ENCODE measurements at regions not wholly inside any gene's neighbourhood (a gene's known extent, or its start where the extent isn't known, plus 50 kb on each side); places are given as distances from the start of the nearest gene placed in this dataset.
A peak's percentile ranks its signal among the peaks of the same experiment; 100 is the strongest.

- TF ChIP-seq SPI1 (IDR thresholded peaks at IDR 0.05; ENCODE audit: borderline replicate concordance, low read depth): no peak
- no peak for TF ChIP-seq CTCF (IDR thresholded peaks at IDR 0.05; ENCODE audit: insufficient read depth, low read length)
- no peak for TF ChIP-seq GABPA (IDR thresholded peaks at IDR 0.05; ENCODE audit: low read depth)
- Histone ChIP-seq H3K27ac (replicated peaks) (no peak overlapping the region), H3K27me3 (ENCODE audit: insufficient read depth, poor library complexity, severe bottlenecking) (no peaks in the 10 kb centered on the region), H3K4me3 (replicated peaks; ENCODE audit: insufficient read depth, low read length) (no peak overlapping the region)
- DNase-seq (ENCODE audit: low read depth in 1 of 2, low spot score in 1 of 2): peak in 1 of 2 experiments; percentile 22
These were observed 68.9 kb upstream of the NCOR2 start for GRCh38 chr12:124636138-124636978.

- Histone ChIP-seq H3K27ac (replicated peaks) (no peak overlapping the region), H3K4me3 (replicated peaks; ENCODE audit: insufficient read depth, low read length) (no peak overlapping the region), H3K27me3 (ENCODE audit: insufficient read depth, poor library complexity, severe bottlenecking) (no peaks in the 10 kb centered on the region)
- no peak for DNase-seq (ENCODE audit: low read depth in 1 of 2, low spot score in 1 of 2)
- no peak for TF ChIP-seq REST (IDR thresholded peaks at IDR 0.05; ENCODE audit: insufficient replicate concordance, low read depth)
- no peak for TF ChIP-seq GABPA (IDR thresholded peaks at IDR 0.05; ENCODE audit: low read depth)
- TF ChIP-seq CTCF (IDR thresholded peaks at IDR 0.05; ENCODE audit: insufficient read depth, low read length): no peak
- no peak for TF ChIP-seq SPI1 (IDR thresholded peaks at IDR 0.05; ENCODE audit: borderline replicate concordance, low read depth)
- TF ChIP-seq POLR2AphosphoS5 (IDR thresholded peaks at IDR 0.05; ENCODE audit: low read depth): no peak
These were observed 67.9 kb upstream of the NCOR2 start for GRCh38 chr12:124635316-124635715.

- no peaks in the 10 kb centered on the region for H3K27me3 ChIP-seq (ENCODE audit: insufficient read depth, poor library complexity, severe bottlenecking)
- DNase-seq (ENCODE audit: low read depth in 1 of 2, low spot score in 1 of 2): peak; percentile 45 to 80
- peak overlapping the region; percentile 50 for H3K27ac ChIP-seq (replicated peaks)
- peak overlapping the region; percentile 19 for H3K4me3 ChIP-seq (replicated peaks; ENCODE audit: insufficient read depth, low read length)
- TF ChIP-seq REST (IDR thresholded peaks at IDR 0.05; ENCODE audit: insufficient replicate concordance, low read depth): no peak
- no peak for TF ChIP-seq GABPA (IDR thresholded peaks at IDR 0.05; ENCODE audit: low read depth)
- TF ChIP-seq CTCF (IDR thresholded peaks at IDR 0.05; ENCODE audit: insufficient read depth, low read length): no peak
- TF ChIP-seq POLR2AphosphoS5 (IDR thresholded peaks at IDR 0.05; ENCODE audit: low read depth): no peak
These were observed 66.3 kb upstream of the NCOR2 start for GRCh38 chr12:124633365-124634362.
